ENCODE measurements at regions not wholly inside any gene's neighbourhood (a gene's known extent, or its start where the extent isn't known, plus 50 kb on each side); places are given as distances from the start of the nearest gene placed in this dataset.

DNA sequence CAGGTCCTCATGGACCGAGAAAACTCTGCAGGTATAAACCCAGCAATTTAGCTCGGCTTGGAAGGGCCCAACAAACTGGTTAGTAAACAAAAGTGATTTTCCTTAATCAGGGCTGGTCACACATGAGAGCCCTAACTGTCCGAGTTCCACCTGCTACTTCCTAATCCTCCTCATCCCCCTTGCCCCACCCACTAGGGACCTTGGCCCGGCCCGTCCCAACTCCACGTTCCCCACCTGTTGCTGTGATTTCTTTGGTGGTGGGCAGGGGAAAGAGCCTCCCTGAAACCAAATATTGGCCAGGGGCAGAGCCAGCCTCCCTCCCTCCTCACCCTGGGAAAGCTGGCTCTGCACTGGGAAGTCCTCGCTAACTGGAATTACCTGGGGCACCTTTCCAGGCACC is 304.2 kb upstream of the PROX1 start:
- Histone ChIP-seq H3F3A (ENCODE audit: insufficient read depth, low read length) (no peaks in the 10 kb centered on the region), H2AFZ (ENCODE audit: low read length) (no peak overlapping the region), H4K20me1 (ENCODE audit: insufficient read depth, low read length) (no peaks in the 10 kb centered on the region), H3K9ac (ENCODE audit: low read length) (no peak overlapping the region), H3K79me2 (ENCODE audit: low read length) (no peaks in the 10 kb centered on the region), H3K4me2 (ENCODE audit: low read depth, low read length) (no peak overlapping the region), H3K36me3 (replicated peaks; ENCODE audit: insufficient read depth, low read length) (no peaks in the 10 kb centered on the region), H3K27me3 (replicated peaks; ENCODE audit: insufficient read depth, low read length) (no peaks in the 10 kb centered on the region), H3K9me3 (replicated peaks; ENCODE audit: insufficient read depth, low read length) (no peaks in the 10 kb centered on the region), H3K27ac (ENCODE audit: low read length) (no peak overlapping the region), H3K4me1 (ENCODE audit: low read length) (no peaks in the 10 kb centered on the region), H3K4me3 (ENCODE audit: low read length) (no peak overlapping the region), H3K9me2 (replicated peaks; ENCODE audit: insufficient read depth, low read length) (no peaks in the 10 kb centered on the region)
- TF ChIP-seq EZH2phosphoT487 (IDR thresholded peaks at IDR 0.05; ENCODE audit: low read length), result no peak
- TF ChIP-seq, protein P1, sequence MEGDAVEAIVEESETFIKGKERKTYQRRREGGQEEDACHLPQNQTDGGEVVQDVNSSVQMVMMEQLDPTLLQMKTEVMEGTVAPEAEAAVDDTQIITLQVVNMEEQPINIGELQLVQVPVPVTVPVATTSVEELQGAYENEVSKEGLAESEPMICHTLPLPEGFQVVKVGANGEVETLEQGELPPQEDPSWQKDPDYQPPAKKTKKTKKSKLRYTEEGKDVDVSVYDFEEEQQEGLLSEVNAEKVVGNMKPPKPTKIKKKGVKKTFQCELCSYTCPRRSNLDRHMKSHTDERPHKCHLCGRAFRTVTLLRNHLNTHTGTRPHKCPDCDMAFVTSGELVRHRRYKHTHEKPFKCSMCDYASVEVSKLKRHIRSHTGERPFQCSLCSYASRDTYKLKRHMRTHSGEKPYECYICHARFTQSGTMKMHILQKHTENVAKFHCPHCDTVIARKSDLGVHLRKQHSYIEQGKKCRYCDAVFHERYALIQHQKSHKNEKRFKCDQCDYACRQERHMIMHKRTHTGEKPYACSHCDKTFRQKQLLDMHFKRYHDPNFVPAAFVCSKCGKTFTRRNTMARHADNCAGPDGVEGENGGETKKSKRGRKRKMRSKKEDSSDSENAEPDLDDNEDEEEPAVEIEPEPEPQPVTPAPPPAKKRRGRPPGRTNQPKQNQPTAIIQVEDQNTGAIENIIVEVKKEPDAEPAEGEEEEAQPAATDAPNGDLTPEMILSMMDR (IDR thresholded peaks at IDR 0.05; ENCODE audit: low read length), result no peak
- no peak for TF ChIP-seq EZH2 (optimal IDR thresholded peaks at IDR 0.05; ENCODE audit: low read depth, low read length)
- DNase-seq, result no peak

GRCh38 chr1:213684454-213684853 is 303.3 kb upstream of the PROX1 start:
- no peak overlapping the region for H3K4me3 ChIP-seq (ENCODE audit: low read length)
- H3K4me1 ChIP-seq (ENCODE audit: low read length), result no peaks in the 10 kb centered on the region
- H3K9me2 ChIP-seq (replicated peaks; ENCODE audit: insufficient read depth, low read length), result no peaks in the 10 kb centered on the region
- H3K9ac ChIP-seq (ENCODE audit: low read length), result no peak overlapping the region
- no peak overlapping the region for H2AFZ ChIP-seq (ENCODE audit: low read length)
- no peaks in the 10 kb centered on the region for H4K20me1 ChIP-seq (ENCODE audit: insufficient read depth, low read length)
- no peak overlapping the region for H3K27ac ChIP-seq (ENCODE audit: low read length)
- no peak for DNase-seq
- H3K79me2 ChIP-seq (ENCODE audit: low read length), result no peaks in the 10 kb centered on the region
- no peaks in the 10 kb centered on the region for H3K36me3 ChIP-seq (replicated peaks; ENCODE audit: insufficient read depth, low read length)
- TF ChIP-seq, protein P1 (IDR thresholded peaks at IDR 0.05; ENCODE audit: low read length), result no peak
- TF ChIP-seq EZH2phosphoT487 (IDR thresholded peaks at IDR 0.05; ENCODE audit: low read length) (no peak), EZH2 (optimal IDR thresholded peaks at IDR 0.05; ENCODE audit: low read depth, low read length) (no peak)
- no peaks in the 10 kb centered on the region for H3K9me3 ChIP-seq (replicated peaks; ENCODE audit: insufficient read depth, low read length)
- no peaks in the 10 kb centered on the region for H3K27me3 ChIP-seq (replicated peaks; ENCODE audit: insufficient read depth, low read length)
- H3F3A ChIP-seq (ENCODE audit: insufficient read depth, low read length), result no peaks in the 10 kb centered on the region
- H3K4me2 ChIP-seq (ENCODE audit: low read depth, low read length), result no peak overlapping the region

- H3K9me2 ChIP-seq (replicated peaks; ENCODE audit: insufficient read depth, low read length), result no peaks in the 10 kb centered on the region
- H3K27ac ChIP-seq (ENCODE audit: low read length), result no peak overlapping the region
- DNase-seq, result no peak
- no peaks in the 10 kb centered on the region for H3K9me3 ChIP-seq (replicated peaks; ENCODE audit: insufficient read depth, low read length)
- no peaks in the 10 kb centered on the region for H4K20me1 ChIP-seq (ENCODE audit: insufficient read depth, low read length)
- no peak overlapping the region for H3K9ac ChIP-seq (ENCODE audit: low read length)
- H3K4me3 ChIP-seq (ENCODE audit: low read length), result no peak overlapping the region
- no peaks in the 10 kb centered on the region for H3K36me3 ChIP-seq (replicated peaks; ENCODE audit: insufficient read depth, low read length)
- no peak for TF ChIP-seq EZH2phosphoT487 (IDR thresholded peaks at IDR 0.05; ENCODE audit: low read length)
- TF ChIP-seq EZH2 (optimal IDR thresholded peaks at IDR 0.05; ENCODE audit: low read depth, low read length), result no peak
- TF ChIP-seq, protein P1 (IDR thresholded peaks at IDR 0.05; ENCODE audit: low read length), result no peak
- H3K4me1 ChIP-seq (ENCODE audit: low read length), result no peaks in the 10 kb centered on the region
- H3K4me2 ChIP-seq (ENCODE audit: low read depth, low read length), result no peak overlapping the region
- no peak overlapping the region for H2AFZ ChIP-seq (ENCODE audit: low read length)
- no peaks in the 10 kb centered on the region for H3K27me3 ChIP-seq (replicated peaks; ENCODE audit: insufficient read depth, low read length)
- H3F3A ChIP-seq (ENCODE audit: insufficient read depth, low read length), result no peaks in the 10 kb centered on the region
- no peaks in the 10 kb centered on the region for H3K79me2 ChIP-seq (ENCODE audit: low read length)
These were observed 301.7 kb upstream of the PROX1 start for GRCh38 chr1:213685992-213686582.

Data from MM.1S (cell line).